GM23338 (cell line): ENCODE measurements at regions not wholly inside any gene's neighbourhood (a gene's known extent, or its start where the extent isn't known, plus 50 kb on each side); places are given as distances from the start of the nearest gene placed in this dataset.

ENCODE experiments used
- ATAC-seq: fragments of 200-7000 bp; cut with Tn5 transposase; 3 replicates; pipeline ENCODE4 v1.9.1; 2020
- DNase-seq: peaks from one replicate; pipeline ENCODE4 v3.0.0-alpha.2; 2015; ENCODE audit warnings: low spot score
- H2AFZ ChIP-seq: fragments of 200-600 bp; sonication (generic); 2 replicates; pipeline ENCODE4 v1.8.0; 2016; ENCODE audit warnings: antibody characterized with exemption, mild to moderate bottlenecking, moderate library complexity
- H3F3A ChIP-seq: fragments of 200-600 bp; sonication (generic); replicated peaks from 2 replicates; pipeline ENCODE4 v1.8.0; 2017; ENCODE audit warnings: antibody characterized with exemption, mixed run types, low read depth
- H3K27ac ChIP-seq: fragments of 200-600 bp; sonication (generic); 2 replicates; pipeline ENCODE4 v1.6.1; 2016; ENCODE audit warnings: low read depth
- H3K27me3 ChIP-seq: fragments of 200-600 bp; sonication (generic); 2 replicates; pipeline ENCODE4 v1.8.0; 2016; ENCODE audit warnings: mild to moderate bottlenecking, mixed run types, moderate library complexity; ENCODE audit not compliant: insufficient read depth
- H3K36me3 ChIP-seq: fragments of 200-600 bp; sonication (generic); 2 replicates; pipeline ENCODE4 v1.8.0; 2016; ENCODE audit warnings: mild to moderate bottlenecking; ENCODE audit not compliant: insufficient read depth
- H3K4me1 ChIP-seq: fragments of 200-600 bp; sonication (generic); 2 replicates; pipeline ENCODE4 v1.8.0; 2016; ENCODE audit warnings: mild to moderate bottlenecking, moderate library complexity; ENCODE audit not compliant: insufficient read depth
- H3K4me2 ChIP-seq: fragments of 200-600 bp; sonication (generic); 2 replicates; pipeline ENCODE4 v1.7.1; 2017; ENCODE audit warnings: mixed run types
- H3K4me3 ChIP-seq: fragments of 200-600 bp; sonication (generic); 2 replicates; pipeline ENCODE4 v1.6.1; 2016; ENCODE audit warnings: mixed run types
- H3K79me2 ChIP-seq: fragments of 200-600 bp; sonication (generic); replicated peaks from 2 replicates; pipeline ENCODE4 v1.8.0; 2017; ENCODE audit warnings: mild to moderate bottlenecking; ENCODE audit not compliant: insufficient read depth
- H3K9me2 ChIP-seq: fragments of 200-600 bp; sonication (generic); 2 replicates; pipeline ENCODE4 v1.8.0; 2017; ENCODE audit not compliant: insufficient read depth
- H4K20me1 ChIP-seq: fragments of 200-600 bp; sonication (generic); replicated peaks from 2 replicates; pipeline ENCODE4 v1.8.0; 2017; ENCODE audit warnings: mild to moderate bottlenecking; ENCODE audit not compliant: insufficient read depth
- H3K27ac Mint-ChIP-seq: 2 replicates; pipeline ENCODE4 v1.8.0; 2020; ENCODE audit warnings: inconsistent platforms, mild to moderate bottlenecking, moderate library complexity, mixed read lengths
- H3K27me3 Mint-ChIP-seq: 3 replicates; pipeline ENCODE4 v1.8.0; 2022; ENCODE audit warnings: low read depth, mild to moderate bottlenecking, moderate library complexity, mixed read lengths, inconsistent platforms; ENCODE audit not compliant: insufficient read depth, poor library complexity
- H3K36me3 Mint-ChIP-seq: 3 replicates; pipeline ENCODE4 v1.8.0; 2021; ENCODE audit warnings: low read depth, mild to moderate bottlenecking, inconsistent platforms, moderate library complexity, mixed read lengths
- H3K4me1 Mint-ChIP-seq: 3 replicates; pipeline ENCODE4 v1.8.0; 2020; ENCODE audit warnings: mild to moderate bottlenecking, inconsistent platforms, mixed read lengths
- H3K4me3 Mint-ChIP-seq: 3 replicates; pipeline ENCODE4 v1.8.0; 2021; ENCODE audit warnings: moderate library complexity, mild to moderate bottlenecking, inconsistent platforms, mixed read lengths
- H3K9me3 Mint-ChIP-seq: 3 replicates; pipeline ENCODE4 v1.8.0; 2020; ENCODE audit warnings: moderate library complexity, mild to moderate bottlenecking, inconsistent platforms, mixed read lengths
- CREB1 ChIP-seq: fragments of 250-450 bp; sonication (Bioruptor Pico); IDR thresholded peaks from 2 replicates; pipeline ENCODE4 v1.5.0; 2020; ENCODE audit warnings: low read depth, mild to moderate bottlenecking, moderate library complexity
- ETS1 ChIP-seq: IDR thresholded peaks from 2 replicates; pipeline ENCODE4 v1.6.1; 2016; ENCODE audit warnings: antibody characterized with exemption
- EZH2 ChIP-seq: fragments of 200-600 bp; sonication (generic); IDR thresholded peaks from one replicate; pipeline ENCODE4 v1.8.0; 2017; ENCODE audit warnings: antibody characterized with exemption, mild to moderate bottlenecking, low read depth; ENCODE audit not compliant: unreplicated experiment
- EZH2phosphoT487 ChIP-seq: fragments of 200-600 bp; sonication (generic); IDR thresholded peaks from one replicate; pipeline ENCODE4 v1.8.1; 2018; ENCODE audit warnings: antibody characterized with exemption; ENCODE audit not compliant: unreplicated experiment
- JUNB ChIP-seq: IDR thresholded peaks from one replicate; pipeline ENCODE4 v1.6.1; 2016; ENCODE audit warnings: antibody characterized with exemption; ENCODE audit not compliant: unreplicated experiment
- NANOG ChIP-seq: IDR thresholded peaks from 2 replicates; pipeline ENCODE4 v1.6.1; 2016; ENCODE audit warnings: antibody characterized with exemption, borderline replicate concordance
- POLR2AphosphoS5 ChIP-seq: IDR thresholded peaks from 2 replicates; pipeline ENCODE4 v1.6.1; 2016; ENCODE audit warnings: antibody characterized with exemption, low read depth
- STAT1 ChIP-seq: IDR thresholded peaks from one replicate; pipeline ENCODE4 v1.6.1; 2016; ENCODE audit warnings: antibody characterized with exemption; ENCODE audit not compliant: unreplicated experiment
- ZNF114 ChIP-seq: fragments of 250-450 bp; sonication (Bioruptor Pico); IDR thresholded peaks from 2 replicates; pipeline ENCODE4 v1.5.0; 2020; ENCODE audit warnings: mild to moderate bottlenecking, moderate library complexity
- ZNF331 ChIP-seq: fragments of 250-450 bp; sonication (Bioruptor Pico); IDR thresholded peaks from 2 replicates; pipeline ENCODE4 v1.5.0; 2020; ENCODE audit warnings: low read depth, mild to moderate bottlenecking, moderate library complexity
- ZNF462 ChIP-seq: fragments of 250-450 bp; sonication (Bioruptor Pico); IDR thresholded peaks from 2 replicates; pipeline ENCODE4 v1.5.0; 2020; ENCODE audit warnings: mild to moderate bottlenecking, moderate library complexity
- TF ChIP-seq, protein P1 (sequence below): IDR thresholded peaks from one replicate; pipeline ENCODE4 v1.6.1; 2018; ENCODE audit warnings: antibody characterized with exemption; ENCODE audit not compliant: unreplicated experiment
- TF ChIP-seq, protein P2 (sequence below), 2 experiments: fragments of 200-600 bp in 1 of 2; sonication (generic) in 1 of 2; conservative IDR thresholded peaks; 2 replicates each; pipeline versions ENCODE4 v1.5.1 to v1.6.1; 2016 to 2017; ENCODE audit warnings: antibody characterized with exemption in 2 of 2, low read depth in 2 of 2, mild to moderate bottlenecking in 2 of 2, moderate library complexity in 1 of 2

- no peak for DNase-seq
- H3K27ac Mint-ChIP-seq: no peak overlapping the region
- H3K4me2 ChIP-seq: no peak overlapping the region
- no peak overlapping the region for H3K4me3 ChIP-seq
- H3K79me2 ChIP-seq: no peaks in the 10 kb centered on the region
- H3K36me3 ChIP-seq: no peaks in the 10 kb centered on the region
- no peaks in the 10 kb centered on the region for H3K9me3 Mint-ChIP-seq
- no peak for ATAC-seq
- peaks cover 19% of the 10 kb centered on the region for H3K27me3 Mint-ChIP-seq
- H3K4me1 Mint-ChIP-seq: peaks cover 26% of the 10 kb centered on the region
- H3K36me3 Mint-ChIP-seq: no peaks in the 10 kb centered on the region
- H3K27ac ChIP-seq: no peak overlapping the region
- H3K4me3 Mint-ChIP-seq: no peak overlapping the region
- H3K4me1 ChIP-seq: peaks cover 9% of the 10 kb centered on the region
- no peaks in the 10 kb centered on the region for H4K20me1 ChIP-seq
- H3K27me3 ChIP-seq: no peaks in the 10 kb centered on the region
- TF ChIP-seq ZNF462 (CRISPR knock-in tag): no peak
- no peak for TF ChIP-seq JUNB
- TF ChIP-seq POLR2AphosphoS5: no peak
- TF ChIP-seq STAT1: no peak
- no peak for TF ChIP-seq ZNF114 (CRISPR knock-in tag)
- no peak for TF ChIP-seq EZH2phosphoT487
- TF ChIP-seq ZNF331 (CRISPR knock-in tag): no peak
- TF ChIP-seq EZH2: no peak
- TF ChIP-seq, protein P1, sequence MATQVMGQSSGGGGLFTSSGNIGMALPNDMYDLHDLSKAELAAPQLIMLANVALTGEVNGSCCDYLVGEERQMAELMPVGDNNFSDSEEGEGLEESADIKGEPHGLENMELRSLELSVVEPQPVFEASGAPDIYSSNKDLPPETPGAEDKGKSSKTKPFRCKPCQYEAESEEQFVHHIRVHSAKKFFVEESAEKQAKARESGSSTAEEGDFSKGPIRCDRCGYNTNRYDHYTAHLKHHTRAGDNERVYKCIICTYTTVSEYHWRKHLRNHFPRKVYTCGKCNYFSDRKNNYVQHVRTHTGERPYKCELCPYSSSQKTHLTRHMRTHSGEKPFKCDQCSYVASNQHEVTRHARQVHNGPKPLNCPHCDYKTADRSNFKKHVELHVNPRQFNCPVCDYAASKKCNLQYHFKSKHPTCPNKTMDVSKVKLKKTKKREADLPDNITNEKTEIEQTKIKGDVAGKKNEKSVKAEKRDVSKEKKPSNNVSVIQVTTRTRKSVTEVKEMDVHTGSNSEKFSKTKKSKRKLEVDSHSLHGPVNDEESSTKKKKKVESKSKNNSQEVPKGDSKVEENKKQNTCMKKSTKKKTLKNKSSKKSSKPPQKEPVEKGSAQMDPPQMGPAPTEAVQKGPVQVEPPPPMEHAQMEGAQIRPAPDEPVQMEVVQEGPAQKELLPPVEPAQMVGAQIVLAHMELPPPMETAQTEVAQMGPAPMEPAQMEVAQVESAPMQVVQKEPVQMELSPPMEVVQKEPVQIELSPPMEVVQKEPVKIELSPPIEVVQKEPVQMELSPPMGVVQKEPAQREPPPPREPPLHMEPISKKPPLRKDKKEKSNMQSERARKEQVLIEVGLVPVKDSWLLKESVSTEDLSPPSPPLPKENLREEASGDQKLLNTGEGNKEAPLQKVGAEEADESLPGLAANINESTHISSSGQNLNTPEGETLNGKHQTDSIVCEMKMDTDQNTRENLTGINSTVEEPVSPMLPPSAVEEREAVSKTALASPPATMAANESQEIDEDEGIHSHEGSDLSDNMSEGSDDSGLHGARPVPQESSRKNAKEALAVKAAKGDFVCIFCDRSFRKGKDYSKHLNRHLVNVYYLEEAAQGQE: no peak
- TF ChIP-seq CREB1 (CRISPR knock-in tag): no peak
- TF ChIP-seq NANOG: no peak
- TF ChIP-seq, protein P2, sequence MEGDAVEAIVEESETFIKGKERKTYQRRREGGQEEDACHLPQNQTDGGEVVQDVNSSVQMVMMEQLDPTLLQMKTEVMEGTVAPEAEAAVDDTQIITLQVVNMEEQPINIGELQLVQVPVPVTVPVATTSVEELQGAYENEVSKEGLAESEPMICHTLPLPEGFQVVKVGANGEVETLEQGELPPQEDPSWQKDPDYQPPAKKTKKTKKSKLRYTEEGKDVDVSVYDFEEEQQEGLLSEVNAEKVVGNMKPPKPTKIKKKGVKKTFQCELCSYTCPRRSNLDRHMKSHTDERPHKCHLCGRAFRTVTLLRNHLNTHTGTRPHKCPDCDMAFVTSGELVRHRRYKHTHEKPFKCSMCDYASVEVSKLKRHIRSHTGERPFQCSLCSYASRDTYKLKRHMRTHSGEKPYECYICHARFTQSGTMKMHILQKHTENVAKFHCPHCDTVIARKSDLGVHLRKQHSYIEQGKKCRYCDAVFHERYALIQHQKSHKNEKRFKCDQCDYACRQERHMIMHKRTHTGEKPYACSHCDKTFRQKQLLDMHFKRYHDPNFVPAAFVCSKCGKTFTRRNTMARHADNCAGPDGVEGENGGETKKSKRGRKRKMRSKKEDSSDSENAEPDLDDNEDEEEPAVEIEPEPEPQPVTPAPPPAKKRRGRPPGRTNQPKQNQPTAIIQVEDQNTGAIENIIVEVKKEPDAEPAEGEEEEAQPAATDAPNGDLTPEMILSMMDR (conservative IDR thresholded peaks at IDR 0.05; ENCODE audit: low read depth in 2 of 2): no peak
- no peak for TF ChIP-seq ETS1
- H3K9me2 ChIP-seq: no peaks in the 10 kb centered on the region
- no peaks in the 10 kb centered on the region for H3F3A ChIP-seq
- H2AFZ ChIP-seq: no peak overlapping the region
Observed at GRCh38 chr5:174305241-174305681, 259.8 kb downstream of the NSG2 start.
